Endodermal cell (in vitro differentiated cells): ENCODE measurements at regions not wholly inside any gene's neighbourhood (a gene's known extent, or its start where the extent isn't known, plus 50 kb on each side); places are given as distances from the start of the nearest gene placed in this dataset.

Experiments used
- DNase-seq: peaks from one replicate; pipeline ENCODE4 v3.0.0-alpha.2; 2017
- H3K27ac ChIP-seq: 2 replicates; pipeline ENCODE4 v1.5.1; 2013; ENCODE audit warnings: mild to moderate bottlenecking, low read depth, low read length, moderate library complexity
- H3K27me3 ChIP-seq: 2 replicates; pipeline ENCODE4 v1.6.1; 2013; ENCODE audit warnings: mild to moderate bottlenecking, low read length, moderate library complexity; ENCODE audit not compliant: insufficient read depth, control insufficient read depth, poor library complexity, severe bottlenecking
- H3K36me3 ChIP-seq: 2 replicates; pipeline ENCODE4 v1.7.0; 2013; ENCODE audit warnings: mild to moderate bottlenecking, low read length, moderate library complexity; ENCODE audit not compliant: control insufficient read depth, insufficient read depth
- H3K4me1 ChIP-seq: one replicate; pipeline ENCODE4 v1.7.0; 2013; ENCODE audit warnings: low read length; ENCODE audit not compliant: control insufficient read depth, insufficient read depth
- H3K4me3 ChIP-seq: 2 replicates; pipeline ENCODE4 v1.5.1; 2013; ENCODE audit warnings: mild to moderate bottlenecking, low read length, moderate library complexity
- H3K9ac ChIP-seq: 2 replicates; pipeline ENCODE4 v1.6.1; 2013; ENCODE audit warnings: mild to moderate bottlenecking, low read length, moderate library complexity; ENCODE audit not compliant: poor library complexity, severe bottlenecking; ENCODE audit errors: extremely low read depth
- H3K9me3 ChIP-seq: 2 replicates; pipeline ENCODE4 v1.6.1; 2013; ENCODE audit warnings: mild to moderate bottlenecking, low read length, moderate library complexity; ENCODE audit not compliant: control insufficient read depth
- H3K27ac Mint-ChIP-seq: 2 replicates; pipeline ENCODE4 v1.8.0; 2020; ENCODE audit warnings: mixed read lengths
- H3K27me3 Mint-ChIP-seq: 2 replicates; pipeline ENCODE4 v1.8.0; 2021; ENCODE audit warnings: mild to moderate bottlenecking, mixed read lengths; ENCODE audit not compliant: insufficient read depth
- H3K36me3 Mint-ChIP-seq: 2 replicates; pipeline ENCODE4 v1.8.0; 2020; ENCODE audit warnings: low read depth, mixed read lengths
- H3K4me1 Mint-ChIP-seq: 2 replicates; pipeline ENCODE4 v1.8.0; 2020; ENCODE audit warnings: mixed read lengths
- H3K4me3 Mint-ChIP-seq: 2 replicates; pipeline ENCODE4 v1.8.0; 2020; ENCODE audit warnings: mild to moderate bottlenecking, moderate library complexity, mixed read lengths
- H3K9me3 Mint-ChIP-seq: 2 replicates; pipeline ENCODE4 v1.8.0; 2020; ENCODE audit warnings: mild to moderate bottlenecking, mixed read lengths
- WGBS, 2 experiments: methylation state at CpG; one replicate each; pipeline versions ENCODE4 v1.1.5 to v1.1.7; 2013; ENCODE audit warnings: missing lambda C conversion rate in 2 of 2, mixed read lengths in 1 of 2; ENCODE audit not compliant: insufficient coverage in 1 of 2, insufficient read length in 1 of 2; 5-methylcytosine and 5-hydroxymethylcytosine counted together
- TF ChIP-seq, protein P1 (sequence below): fragments of 200-600 bp; sonication (generic); conservative IDR thresholded peaks from 2 replicates; pipeline ENCODE4 v1.5.0; 2021; ENCODE audit warnings: antibody characterized with exemption, mild to moderate bottlenecking

DNA sequence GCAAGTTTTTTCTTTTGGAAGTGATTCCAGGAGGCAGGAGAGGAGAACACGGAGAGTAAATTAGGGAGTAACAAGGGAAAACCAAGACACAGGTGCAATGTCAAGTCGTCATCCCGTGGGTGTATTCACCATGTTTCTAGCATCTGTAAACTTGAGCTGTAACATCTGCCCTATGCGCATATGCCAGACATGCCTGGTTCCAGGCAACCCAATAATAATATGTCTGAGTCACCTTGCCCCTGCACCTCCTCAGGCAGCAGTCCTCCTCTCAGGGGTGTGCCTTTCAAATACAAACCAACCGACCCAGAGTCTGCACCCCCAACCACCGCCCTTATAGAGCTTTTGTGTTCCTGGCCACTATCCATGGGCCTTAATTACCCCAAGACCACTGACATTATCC lies 107.0 kb upstream of the PDE1C start:
- H3K9me3 Mint-ChIP-seq, result peaks cover 4% of the 10 kb centered on the region
- H3K36me3 Mint-ChIP-seq, result no peaks in the 10 kb centered on the region
- H3K27ac ChIP-seq, result no peak overlapping the region
- peaks cover 3% of the 10 kb centered on the region for H3K4me1 Mint-ChIP-seq
- no peak overlapping the region for H3K4me3 Mint-ChIP-seq
- no peak overlapping the region for H3K9ac ChIP-seq
- TF ChIP-seq, protein P1, sequence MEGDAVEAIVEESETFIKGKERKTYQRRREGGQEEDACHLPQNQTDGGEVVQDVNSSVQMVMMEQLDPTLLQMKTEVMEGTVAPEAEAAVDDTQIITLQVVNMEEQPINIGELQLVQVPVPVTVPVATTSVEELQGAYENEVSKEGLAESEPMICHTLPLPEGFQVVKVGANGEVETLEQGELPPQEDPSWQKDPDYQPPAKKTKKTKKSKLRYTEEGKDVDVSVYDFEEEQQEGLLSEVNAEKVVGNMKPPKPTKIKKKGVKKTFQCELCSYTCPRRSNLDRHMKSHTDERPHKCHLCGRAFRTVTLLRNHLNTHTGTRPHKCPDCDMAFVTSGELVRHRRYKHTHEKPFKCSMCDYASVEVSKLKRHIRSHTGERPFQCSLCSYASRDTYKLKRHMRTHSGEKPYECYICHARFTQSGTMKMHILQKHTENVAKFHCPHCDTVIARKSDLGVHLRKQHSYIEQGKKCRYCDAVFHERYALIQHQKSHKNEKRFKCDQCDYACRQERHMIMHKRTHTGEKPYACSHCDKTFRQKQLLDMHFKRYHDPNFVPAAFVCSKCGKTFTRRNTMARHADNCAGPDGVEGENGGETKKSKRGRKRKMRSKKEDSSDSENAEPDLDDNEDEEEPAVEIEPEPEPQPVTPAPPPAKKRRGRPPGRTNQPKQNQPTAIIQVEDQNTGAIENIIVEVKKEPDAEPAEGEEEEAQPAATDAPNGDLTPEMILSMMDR, result no peak
- no peak overlapping the region for H3K27ac Mint-ChIP-seq
- 72 to 93% methylated on average over 3 to 6 of the region's 6 CpGs for whole genome bisulfite sequencing, 2 experiments
- H3K4me3 ChIP-seq, result no peak overlapping the region
- no peaks in the 10 kb centered on the region for H3K27me3 ChIP-seq
- DNase-seq, result no peak
- H3K36me3 ChIP-seq, result no peaks in the 10 kb centered on the region
- no peaks in the 10 kb centered on the region for H3K4me1 ChIP-seq
- peaks cover 13% of the 10 kb centered on the region for H3K27me3 Mint-ChIP-seq
- no peaks in the 10 kb centered on the region for H3K9me3 ChIP-seq

DNA sequence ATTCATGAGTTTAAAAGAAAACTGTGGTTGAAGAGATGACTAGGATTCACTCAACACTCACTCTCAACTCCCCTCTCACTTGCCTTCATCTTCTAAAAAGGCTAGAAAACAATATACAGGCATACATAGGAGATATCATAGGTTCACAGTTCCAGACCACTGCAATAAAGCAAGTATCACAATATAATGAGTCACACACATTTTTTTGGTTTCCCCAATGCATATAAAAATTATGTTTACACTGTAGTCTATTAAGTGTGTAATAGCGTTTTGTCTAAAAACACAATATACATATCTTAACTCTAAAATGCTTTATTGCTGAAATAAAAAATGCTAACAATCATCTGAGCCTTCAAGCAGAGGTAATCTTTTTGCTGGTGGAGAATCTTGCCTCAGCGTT lies 104.9 kb upstream of the PDE1C start:
- H3K27me3 ChIP-seq, result no peaks in the 10 kb centered on the region
- Mint-ChIP-seq H3K4me3 (no peak overlapping the region), H3K27me3 (peaks cover 4% of the 10 kb centered on the region), H3K4me1 (peaks cover 3% of the 10 kb centered on the region), H3K27ac (no peak overlapping the region), H3K9me3 (peaks cover 5% of the 10 kb centered on the region), H3K36me3 (no peaks in the 10 kb centered on the region)
- 71% methylated on average over 1 of the region's 2 CpGs; no CpG with 5 or more reads in 1 of the 2 experiments for WGBS, 2 experiments
- TF ChIP-seq, protein P1, result no peak
- H3K4me3 ChIP-seq, result no peak overlapping the region
- no peak overlapping the region for H3K9ac ChIP-seq
- H3K4me1 ChIP-seq, result no peaks in the 10 kb centered on the region
- DNase-seq, result no peak
- H3K36me3 ChIP-seq, result no peaks in the 10 kb centered on the region
- H3K27ac ChIP-seq, result no peak overlapping the region
- no peaks in the 10 kb centered on the region for H3K9me3 ChIP-seq

DNA sequence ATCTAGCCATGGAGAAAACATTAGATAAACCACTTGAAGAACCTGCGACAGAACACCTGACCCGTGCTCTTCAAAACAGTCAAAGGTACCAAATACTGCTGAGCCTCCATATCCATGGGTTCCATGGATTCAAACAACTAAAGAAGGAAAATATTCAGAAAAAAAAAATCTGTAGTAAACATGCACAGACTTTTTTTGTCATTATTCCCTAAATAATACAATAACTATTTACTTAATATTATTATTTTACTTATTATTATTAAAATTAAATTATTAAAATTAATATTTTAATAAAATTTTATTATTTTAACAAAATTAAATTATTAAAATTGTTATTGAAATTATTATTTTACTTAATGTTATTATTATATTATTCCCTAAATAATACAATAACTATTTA lies 101.0 kb upstream of the PDE1C start:
- TF ChIP-seq, protein P1, result no peak
- H3K36me3 Mint-ChIP-seq, result no peaks in the 10 kb centered on the region
- H3K4me1 Mint-ChIP-seq, result peaks cover 10% of the 10 kb centered on the region
- Histone ChIP-seq H3K4me3 (no peak overlapping the region), H3K9me3 (no peaks in the 10 kb centered on the region), H3K4me1 (no peaks in the 10 kb centered on the region), H3K36me3 (no peaks in the 10 kb centered on the region), H3K27me3 (no peaks in the 10 kb centered on the region), H3K27ac (no peak overlapping the region), H3K9ac (no peak overlapping the region)
- no peak overlapping the region for H3K27ac Mint-ChIP-seq
- peaks cover 5% of the 10 kb centered on the region for H3K9me3 Mint-ChIP-seq
- peaks cover 5% of the 10 kb centered on the region for H3K27me3 Mint-ChIP-seq
- 98% methylated on average over 2 of the region's 2 CpGs; no CpG with 5 or more reads in 1 of the 2 experiments for WGBS, 2 experiments
- no peak overlapping the region for H3K4me3 Mint-ChIP-seq
- DNase-seq, result no peak
